Heart right ventricle (tissue), 16 donors: ENCODE measurements at regions not wholly inside any gene's neighbourhood (a gene's known extent, or its start where the extent isn't known, plus 50 kb on each side); places are given as distances from the start of the nearest gene placed in this dataset.
"Not testable (repeated sequence)": the region's sequence is repeated elsewhere in the genome, so short reads cannot be mapped to it uniquely, and the experiment has no call there.

Source experiments
- ATAC-seq, 8 donors: fragments of 200-7000 bp; cut with Tn5 transposase; one replicate each; pipeline ENCODE4 v1.9.1; 2020; ENCODE audit warnings: mild to moderate bottlenecking in 8 of 8, moderate library complexity in 8 of 8, moderate number of reproducible peaks in 1 of 8
- DNase-seq, 2 donors: peaks; one replicate each; pipeline ENCODE4 v3.0.0-alpha.2; 2020
- H3K27ac ChIP-seq, 10 donors: fragments of 200-600 bp; sonication (generic) in 2 of 10; one replicate each; pipeline versions ENCODE4 v1.5.0 to v1.8.0; 2020 to 2022; ENCODE audit warnings: mild to moderate bottlenecking in 3 of 10
- H3K27me3 ChIP-seq, 7 donors: fragments of 200-600 bp; one replicate each; pipeline ENCODE4 v1.8.0; 2021 to 2022; ENCODE audit warnings: mild to moderate bottlenecking in 2 of 7
- H3K36me3 ChIP-seq, 9 donors: fragments of 200-600 bp; sonication (generic) in 1 of 9; one replicate each; pipeline versions ENCODE4 v1.5.0 to v1.8.0; 2020 to 2022; ENCODE audit warnings: mild to moderate bottlenecking in 2 of 9
- H3K4me1 ChIP-seq, 9 donors: fragments of 200-600 bp; sonication (generic) in 1 of 9; one replicate each; pipeline versions ENCODE4 v1.5.0 to v1.8.0; 2020 to 2022; ENCODE audit warnings: mild to moderate bottlenecking in 4 of 9
- H3K4me3 ChIP-seq, 10 donors: fragments of 200-600 bp; sonication (generic) in 2 of 10; one replicate each; pipeline versions ENCODE4 v1.5.0 to v1.8.0; 2020 to 2022; ENCODE audit warnings: mild to moderate bottlenecking in 7 of 10, moderate library complexity in 2 of 10
- H3K9me3 ChIP-seq, 11 donors: fragments of 200-600 bp in 10 of 11; sonication (generic) in 2 of 11; one replicate each; pipeline versions ENCODE4 v1.5.0 to v1.8.0; 2013 to 2022; ENCODE audit warnings: mild to moderate bottlenecking in 2 of 11, control low read depth in 1 of 11, moderate library complexity in 1 of 11
- WGBS, 2 donors: extraction: QIAGEN DNeasy Blood & Tissue Kit; methylation state at CpG; one replicate each; pipeline ENCODE4 v1.1.7; 2013; ENCODE audit warnings: inconsistent platforms in 1 of 2; 5-methylcytosine and 5-hydroxymethylcytosine counted together
- intact Hi-C, 10 donors: fragments of 100-400 bp; cut with DNase I; formaldehyde crosslinking; loops; one replicate each; pipeline versions ENCODE4 v1.11.1 to v1.14.2; 2022
- TF ChIP-seq, protein P1 (sequence below), 9 donors: fragments of 200-600 bp; sonication (generic) in 2 of 9; IDR thresholded peaks; one replicate each; pipeline versions ENCODE4 v1.5.0 to v1.8.0; 2021 to 2022; ENCODE audit warnings: antibody characterized with exemption in 9 of 9, mild to moderate bottlenecking in 5 of 9, moderate library complexity in 1 of 9
- donor health status: Arrhythmogenic right ventricular cardiomyopathy.
- donor health status: ischemic (EF 13 %, LVEDD 7.1; RV severe dilation, severe dysfunction).
- donor health status: healthy with polysubstance abuse.
- donor health status: DM: no; HTN: yes; CAD: no.
- donor health status: DM: no; HTN: no; CAD: no.
- donor health status: ischemic (EF 25% LVEDD 6.9; RV normal size, moderate dysfunction).
- donor health status: ischemic (EF 25% LVEDD 5.7; RV mildly dilated, moderate dysfunction).
- donor health status: healthy.
- donor health status: DM: yes; HTN: yes; CAD: no.
- donor health status: Ischemic cardiomyopathy.
- donor health status: ischemic (EF 35%, LVEDD 5.7; RV mildly dilated, moderate dysfunction).
- donor health status: nonischemic (EF 11% LVEDD 7.7; RV severe dilation, severe dysfunction).
- donor health status: DM: yes; HTN: yes; CAD: no.
- donor health status: PGD.
- donor health status: ischemic (EF 29% LVEDD 5.4; RV normal size, mild dysfunction).
- donor health status: nonischemic (EF 23%, LVEDD 6.1; RV moderate dilation, normal function).

DNA sequence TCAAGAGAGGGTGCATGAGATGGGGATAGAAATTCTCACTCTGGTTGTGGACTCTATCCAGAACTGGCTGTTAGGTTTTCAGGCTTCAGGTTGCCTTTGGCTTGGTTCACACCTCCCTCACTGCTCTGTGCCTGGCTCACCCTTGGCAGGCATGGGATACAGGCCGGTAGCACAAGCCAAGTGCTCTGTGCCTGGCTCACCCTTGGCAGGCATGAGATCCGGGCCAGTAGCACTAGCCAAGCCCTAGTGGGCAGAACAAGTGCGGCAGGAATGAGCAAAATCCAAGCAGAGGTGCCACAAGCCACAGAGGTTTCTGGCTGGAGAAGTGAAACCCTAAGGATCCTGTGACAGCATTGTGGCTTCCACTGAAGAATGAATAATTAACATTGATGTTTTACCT lies 1642.3 kb downstream of the C4orf33 start:
- peak in 1 of 8 donors; percentile 52 for ATAC-seq
- H3K4me3 ChIP-seq: no peak overlapping the region
- DNase-seq: no peak
- no peaks in the 10 kb centered on the region for H3K36me3 ChIP-seq
- 75 to 86% methylated on average over 3 of the region's 3 CpGs for WGBS, 2 donors
- no peak overlapping the region for H3K27ac ChIP-seq
- no peaks in the 10 kb centered on the region for H3K4me1 ChIP-seq
- TF ChIP-seq, protein P1, sequence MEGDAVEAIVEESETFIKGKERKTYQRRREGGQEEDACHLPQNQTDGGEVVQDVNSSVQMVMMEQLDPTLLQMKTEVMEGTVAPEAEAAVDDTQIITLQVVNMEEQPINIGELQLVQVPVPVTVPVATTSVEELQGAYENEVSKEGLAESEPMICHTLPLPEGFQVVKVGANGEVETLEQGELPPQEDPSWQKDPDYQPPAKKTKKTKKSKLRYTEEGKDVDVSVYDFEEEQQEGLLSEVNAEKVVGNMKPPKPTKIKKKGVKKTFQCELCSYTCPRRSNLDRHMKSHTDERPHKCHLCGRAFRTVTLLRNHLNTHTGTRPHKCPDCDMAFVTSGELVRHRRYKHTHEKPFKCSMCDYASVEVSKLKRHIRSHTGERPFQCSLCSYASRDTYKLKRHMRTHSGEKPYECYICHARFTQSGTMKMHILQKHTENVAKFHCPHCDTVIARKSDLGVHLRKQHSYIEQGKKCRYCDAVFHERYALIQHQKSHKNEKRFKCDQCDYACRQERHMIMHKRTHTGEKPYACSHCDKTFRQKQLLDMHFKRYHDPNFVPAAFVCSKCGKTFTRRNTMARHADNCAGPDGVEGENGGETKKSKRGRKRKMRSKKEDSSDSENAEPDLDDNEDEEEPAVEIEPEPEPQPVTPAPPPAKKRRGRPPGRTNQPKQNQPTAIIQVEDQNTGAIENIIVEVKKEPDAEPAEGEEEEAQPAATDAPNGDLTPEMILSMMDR (IDR thresholded peaks at IDR 0.05): no peak
- H3K27me3 ChIP-seq: no peaks in the 10 kb centered on the region
- intact Hi-C loops: no loop called here
- H3K9me3 ChIP-seq: peaks cover 0 to 23% (median 0%) of the 10 kb centered on the region in 11 donors

DNA sequence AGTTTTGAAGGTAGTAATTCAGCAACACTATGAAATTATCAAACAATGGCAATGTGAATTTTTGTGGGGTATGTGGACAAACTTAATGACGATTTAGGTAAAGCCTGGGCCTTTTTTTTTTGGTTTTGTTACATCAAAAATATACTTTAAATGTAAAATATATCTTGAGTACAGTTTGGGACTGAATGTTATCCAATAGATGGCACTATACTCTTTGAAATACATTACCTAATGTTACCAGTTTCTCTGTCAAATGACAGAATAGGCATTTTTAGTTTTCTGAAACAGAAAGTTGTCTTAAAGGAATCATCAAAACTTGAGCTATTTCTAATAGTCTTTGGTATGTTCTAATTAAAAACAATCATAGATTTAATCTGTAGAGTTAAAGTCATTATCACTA lies 1651.9 kb downstream of the C4orf33 start:
- H3K27ac ChIP-seq: no peak overlapping the region
- H3K9me3 ChIP-seq: peaks cover 0 to 10% (median 0%) of the 10 kb centered on the region in 11 donors
- H3K36me3 ChIP-seq: no peaks in the 10 kb centered on the region
- DNase-seq (no peak), ATAC-seq (no peak)
- WGBS, 2 donors: 7 to 11% methylated on average over 1 of the region's 1 CpG
- TF ChIP-seq, protein P1 (IDR thresholded peaks at IDR 0.05): peak in 2 of 9 donors; percentile 13 to 25
- no peak overlapping the region for H3K4me3 ChIP-seq
- intact Hi-C loops: no loop called here
- H3K27me3 ChIP-seq: no peaks in the 10 kb centered on the region
- H3K4me1 ChIP-seq: no peaks in the 10 kb centered on the region

DNA sequence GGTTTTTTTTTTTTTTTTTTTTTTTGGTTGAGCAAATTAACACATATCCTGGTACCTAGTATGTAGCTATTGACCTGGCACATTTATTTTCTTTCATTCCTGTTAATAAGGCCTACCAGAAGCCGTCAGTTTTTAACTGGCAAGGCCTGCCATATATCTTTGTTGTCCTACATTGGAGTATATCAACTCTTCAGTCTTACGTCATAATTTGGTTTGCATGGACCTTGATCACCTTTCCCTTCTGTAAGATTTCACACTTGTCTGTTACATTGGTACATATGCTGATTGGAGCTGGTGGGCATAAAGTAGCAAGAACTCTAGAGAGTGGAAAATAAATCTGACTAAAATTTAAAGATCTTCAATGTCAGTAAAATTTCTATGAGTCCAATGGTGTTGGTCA lies 1658.0 kb downstream of the C4orf33 start:
- DNase-seq: no peak
- TF ChIP-seq, protein P1 (IDR thresholded peaks at IDR 0.05): no peak
- Histone ChIP-seq H3K4me1 (no peaks in the 10 kb centered on the region), H3K4me3 (no peak overlapping the region), H3K36me3 (no peaks in the 10 kb centered on the region), H3K27ac (no peak overlapping the region), H3K27me3 (no peaks in the 10 kb centered on the region), H3K9me3 (peaks cover 0 to 4% (median 0%) of the 10 kb centered on the region in 11 donors)
- 79 to 86% methylated on average over 2 of the region's 2 CpGs for WGBS, 2 donors
- ATAC-seq: no peak
- intact Hi-C loops: no loop called here

DNA sequence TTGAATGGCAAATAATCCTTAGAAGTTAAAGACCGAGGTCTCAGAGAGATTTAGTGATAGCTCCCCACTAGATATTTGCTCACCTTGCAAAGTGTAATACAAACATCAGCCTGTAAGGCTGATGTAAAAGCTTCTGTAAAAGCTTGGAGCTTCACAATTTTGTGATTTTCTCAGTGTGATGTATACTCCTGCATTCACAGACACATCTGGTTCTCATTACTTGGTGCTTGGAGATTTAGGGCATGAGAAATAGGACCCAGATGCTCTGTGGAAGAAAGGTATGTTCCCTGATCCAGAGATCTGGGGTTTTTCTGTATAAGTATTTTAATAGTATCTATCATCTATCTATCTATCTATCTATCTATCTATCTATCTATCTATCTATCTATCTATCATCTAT lies 1664.3 kb downstream of the C4orf33 start:
- TF ChIP-seq, protein P1 (IDR thresholded peaks at IDR 0.05): no peak

DNA sequence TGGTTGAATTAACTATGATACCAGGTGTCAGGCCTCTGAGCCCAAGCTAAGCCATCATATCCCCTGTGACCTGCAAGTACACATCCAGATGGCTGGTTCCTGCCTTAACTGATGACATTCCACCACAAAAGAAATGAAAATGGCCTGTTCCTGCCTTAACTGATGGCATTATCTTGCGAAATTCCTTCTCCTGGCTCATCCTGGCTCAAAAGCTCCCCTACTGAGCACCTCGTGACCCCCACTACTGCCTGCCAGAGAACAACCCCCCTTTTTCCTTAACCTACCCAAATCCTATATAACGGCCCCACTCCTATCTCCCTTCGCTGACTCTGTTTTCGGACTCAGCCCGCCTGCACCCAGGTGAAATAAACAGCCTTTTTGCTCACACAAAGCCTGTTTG lies 1671.4 kb downstream of the C4orf33 start:
- H3K27me3 ChIP-seq, H3K36me3 ChIP-seq, ATAC-seq, H3K9me3 ChIP-seq, H3K27ac ChIP-seq, H3K4me3 ChIP-seq, DNase-seq, intact Hi-C loops, H3K4me1 ChIP-seq: not testable (repeated sequence)
- 81 to 84% methylated on average over 6 of the region's 6 CpGs for WGBS, 2 donors

More for the DNA sequence above, 1664.3 kb downstream of the C4orf33 start:
- H3K36me3 ChIP-seq: no peaks in the 10 kb centered on the region
- no peak for ATAC-seq
- WGBS, 2 donors: 63 to 71% methylated on average over 1 of the region's 1 CpG
- H3K27me3 ChIP-seq: no peaks in the 10 kb centered on the region
- intact Hi-C loops: no loop called here
- no peak overlapping the region for H3K27ac ChIP-seq
- DNase-seq: no peak
- no peaks in the 10 kb centered on the region for H3K4me1 ChIP-seq
- H3K9me3 ChIP-seq: peaks cover 0 to 4% (median 0%) of the 10 kb centered on the region in 11 donors
- no peak overlapping the region for H3K4me3 ChIP-seq

DNA sequence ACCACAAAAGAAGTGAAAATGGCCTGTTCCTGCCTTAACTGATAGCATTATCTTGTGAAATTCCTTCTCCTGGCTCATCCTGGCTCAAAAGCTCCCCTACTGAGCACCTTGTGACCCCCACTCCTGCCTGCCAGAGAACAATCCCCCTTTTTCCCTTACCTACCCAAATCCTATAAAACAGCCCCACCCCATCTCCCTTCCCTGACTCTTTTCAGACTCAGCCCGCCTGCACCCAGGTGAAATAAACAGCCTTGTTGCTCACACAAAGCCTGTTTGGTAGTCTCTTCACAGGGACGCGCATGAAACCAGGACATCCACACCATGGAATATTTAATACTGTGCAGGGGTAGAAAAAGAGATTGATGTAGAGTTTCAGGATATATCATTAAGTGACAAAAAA lies 1677.0 kb downstream of the C4orf33 start:
- DNase-seq, H3K4me3 ChIP-seq, ATAC-seq, H3K4me1 ChIP-seq, intact Hi-C loops, H3K9me3 ChIP-seq, H3K27ac ChIP-seq, H3K27me3 ChIP-seq, H3K36me3 ChIP-seq: not testable (repeated sequence)
- WGBS, 2 donors: 65 to 71% methylated on average over 3 of the region's 3 CpGs
